Neuronal stem cell (in vitro differentiated cells): ENCODE measurements at regions not wholly inside any gene's neighbourhood (a gene's known extent, or its start where the extent isn't known, plus 50 kb on each side); places are given as distances from the start of the nearest gene placed in this dataset.

Experiments used
- DNase-seq: peaks from one replicate; pipeline ENCODE4 v3.0.0-alpha.2; 2013; ENCODE audit warnings: low spot score
- H2AFZ ChIP-seq: one replicate; pipeline ENCODE4 v1.6.1; 2013; ENCODE audit warnings: mild to moderate bottlenecking, low read length, inconsistent platforms
- H2AK5ac ChIP-seq: 2 replicates; pipeline ENCODE4 v1.6.1; 2013; ENCODE audit warnings: low read depth, mild to moderate bottlenecking, inconsistent platforms, low read length, moderate library complexity, mixed read lengths
- H2BK120ac ChIP-seq: 2 replicates; pipeline ENCODE4 v1.6.1; 2013; ENCODE audit warnings: low read depth, mild to moderate bottlenecking, inconsistent platforms, low read length, moderate library complexity, mixed read lengths
- H2BK12ac ChIP-seq: one replicate; pipeline ENCODE4 v1.6.1; 2013; ENCODE audit warnings: low read length, inconsistent platforms
- H2BK15ac ChIP-seq: 2 replicates; pipeline ENCODE4 v1.6.1; 2013; ENCODE audit warnings: mild to moderate bottlenecking, low read length, inconsistent platforms, mixed read lengths
- H2BK5ac ChIP-seq: one replicate; pipeline ENCODE4 v1.6.1; 2013; ENCODE audit warnings: inconsistent platforms, mild to moderate bottlenecking, low read length, moderate library complexity
- H3K14ac ChIP-seq: one replicate; pipeline ENCODE4 v1.6.1; 2013; ENCODE audit warnings: low read length, inconsistent platforms
- H3K18ac ChIP-seq: 2 replicates; pipeline ENCODE4 v1.6.1; 2013; ENCODE audit warnings: low read length, inconsistent platforms
- H3K23ac ChIP-seq: 2 replicates; pipeline ENCODE4 v1.6.1; 2013; ENCODE audit warnings: low read depth, mild to moderate bottlenecking, mixed read lengths, low read length, inconsistent platforms; ENCODE audit not compliant: poor library complexity
- H3K27ac ChIP-seq: replicated peaks from 3 replicates; pipeline ENCODE4 v1.5.1; 2013; ENCODE audit warnings: low read length, inconsistent platforms
- H3K27me3 ChIP-seq, 3 experiments: 2 replicates each; pipeline ENCODE4 v1.6.1; 2013; ENCODE audit warnings: low read length in 3 of 3, mild to moderate bottlenecking in 2 of 3, inconsistent platforms in 1 of 3, low read depth in 1 of 3, mixed read lengths in 1 of 3, moderate library complexity in 1 of 3; ENCODE audit not compliant: control insufficient read depth in 3 of 3, insufficient read depth in 3 of 3
- H3K36me3 ChIP-seq, 2 donors: replicated peaks in 1 of 2; 2 replicates each; pipeline ENCODE4 v1.6.1; 2013; ENCODE audit warnings: low read length in 2 of 2; ENCODE audit not compliant: control insufficient read depth in 2 of 2, insufficient read depth in 2 of 2
- H3K4ac ChIP-seq: 2 replicates; pipeline ENCODE4 v1.6.1; 2013; ENCODE audit warnings: inconsistent platforms, mild to moderate bottlenecking, low read length, moderate library complexity
- H3K4me1 ChIP-seq, 2 donors: 1 replicate in 1 of 2; 2 replicates in 1 of 2; pipeline ENCODE4 v1.6.1; 2013; ENCODE audit warnings: low read length in 2 of 2, low read depth in 1 of 2; ENCODE audit not compliant: control insufficient read depth in 2 of 2, insufficient read depth in 1 of 2
- H3K4me2 ChIP-seq: one replicate; pipeline ENCODE4 v1.6.1; 2013; ENCODE audit warnings: mild to moderate bottlenecking, low read length, inconsistent platforms; ENCODE audit not compliant: insufficient read depth, poor library complexity, severe bottlenecking
- H3K4me3 ChIP-seq, 2 donors: 2 replicates each; pipeline ENCODE4 v1.5.1; 2013; ENCODE audit warnings: low read length in 2 of 2, mild to moderate bottlenecking in 2 of 2, inconsistent platforms in 1 of 2, moderate library complexity in 1 of 2
- H3K79me1 ChIP-seq: one replicate; pipeline ENCODE4 v1.6.1; 2013; ENCODE audit warnings: low read depth, mild to moderate bottlenecking, inconsistent platforms, low read length, moderate library complexity
- H3K9ac ChIP-seq: one replicate; pipeline ENCODE4 v1.6.1; 2013; ENCODE audit warnings: mild to moderate bottlenecking, low read depth, low read length, inconsistent platforms; ENCODE audit not compliant: poor library complexity
- H3K9me3 ChIP-seq, 2 donors: replicated peaks in 1 of 2; 2 replicates each; pipeline versions ENCODE3 to v1.6.1; 2013; ENCODE audit warnings: low read length in 2 of 2, mild to moderate bottlenecking in 2 of 2, inconsistent platforms in 1 of 2, low read depth in 1 of 2, mixed read lengths in 1 of 2, moderate library complexity in 1 of 2; ENCODE audit not compliant: control insufficient read depth in 2 of 2, insufficient read depth in 1 of 2
- H4K8ac ChIP-seq: one replicate; pipeline ENCODE4 v1.6.1; 2013; ENCODE audit warnings: low read depth, mild to moderate bottlenecking, inconsistent platforms, low read length, moderate library complexity
- H4K91ac ChIP-seq: one replicate; pipeline ENCODE4 v1.6.1; 2013; ENCODE audit warnings: low read length, low read depth, mild to moderate bottlenecking, inconsistent platforms; ENCODE audit not compliant: poor library complexity
- WGBS, 2 donors: extraction: QIAGEN DNeasy Blood & Tissue Kit; methylation state at CpG; one replicate each; pipeline ENCODE4 v1.1.7; 2013; ENCODE audit warnings: missing lambda C conversion rate in 2 of 2, mixed read lengths in 1 of 2; ENCODE audit not compliant: insufficient read length in 2 of 2, insufficient replicate concordance in 1 of 2; ENCODE audit errors: extremely low coverage in 2 of 2; 5-methylcytosine and 5-hydroxymethylcytosine counted together

GRCh38 chr9:93896496-93897033 lies 58.6 kb downstream of the BARX1 start:
- Histone ChIP-seq H3K9ac (no peak overlapping the region), H4K8ac (no peak overlapping the region), H3K27me3 (peaks cover 0 to 2% (median 0%) of the 10 kb centered on the region in 3 experiments), H3K27ac (no peak overlapping the region), H3K4me2 (no peak overlapping the region), H2BK12ac (no peak overlapping the region), H3K9me3 (peaks cover 0 to 6% of the 10 kb centered on the region in 2 donors), H3K4me1 (no peaks in the 10 kb centered on the region), H3K36me3 (no peaks in the 10 kb centered on the region), H3K4me3 (no peak overlapping the region), H3K23ac (peak overlapping the region; percentile 27), H3K18ac (peak overlapping the region; percentile 44), H3K79me1 (no peaks in the 10 kb centered on the region), H2BK15ac (no peak overlapping the region), H3K14ac (no peak overlapping the region), H2AK5ac (peak overlapping the region; percentile 66), H3K4ac (no peak overlapping the region), H2BK120ac (no peak overlapping the region), H2AFZ (no peak overlapping the region), H2BK5ac (no peak overlapping the region), H4K91ac (no peak overlapping the region)
- WGBS, 2 donors = no CpG with 5 or more reads among the region's 9 CpGs
- DNase-seq = no peak

- H2BK120ac ChIP-seq = no peak overlapping the region
- no peak overlapping the region for H4K91ac ChIP-seq
- no peaks in the 10 kb centered on the region for H3K27me3 ChIP-seq
- H3K4me3 ChIP-seq = no peak overlapping the region
- H2BK5ac ChIP-seq = no peak overlapping the region
- no peak overlapping the region for H2BK15ac ChIP-seq
- WGBS, 2 donors = no CpG with 5 or more reads among the region's 6 CpGs
- peaks cover 0 to 6% of the 10 kb centered on the region in 2 donors for H3K9me3 ChIP-seq
- no peak overlapping the region for H2AFZ ChIP-seq
- H3K36me3 ChIP-seq = no peaks in the 10 kb centered on the region
- H3K27ac ChIP-seq = no peak overlapping the region
- H4K8ac ChIP-seq = peak overlapping the region; percentile 24
- no peak overlapping the region for H3K23ac ChIP-seq
- no peak overlapping the region for H2BK12ac ChIP-seq
- peak overlapping the region; percentile 44 for H3K18ac ChIP-seq
- no peaks in the 10 kb centered on the region for H3K79me1 ChIP-seq
- peak overlapping the region; percentile 51 for H3K14ac ChIP-seq
- no peak overlapping the region for H3K4me2 ChIP-seq
- H2AK5ac ChIP-seq = peak overlapping the region; percentile 57
- no peak for DNase-seq
- H3K9ac ChIP-seq = no peak overlapping the region
- H3K4me1 ChIP-seq = no peaks in the 10 kb centered on the region
- no peak overlapping the region for H3K4ac ChIP-seq
Observed at GRCh38 chr9:93896093-93896492, 59.1 kb downstream of the BARX1 start.

- Histone ChIP-seq H2BK120ac (no peak overlapping the region), H3K4me2 (no peak overlapping the region), H3K23ac (no peak overlapping the region), H2BK12ac (no peak overlapping the region), H3K4me3 (peak overlapping the region in 1 of 2 donors; percentile 11), H2BK15ac (no peak overlapping the region), H4K8ac (no peak overlapping the region), H3K27ac (no peak overlapping the region), H2BK5ac (no peak overlapping the region), H3K4me1 (no peaks in the 10 kb centered on the region), H4K91ac (no peak overlapping the region), H3K4ac (no peak overlapping the region), H3K27me3 (no peaks in the 10 kb centered on the region), H3K14ac (no peak overlapping the region), H3K79me1 (no peaks in the 10 kb centered on the region), H2AFZ (no peak overlapping the region), H3K36me3 (no peaks in the 10 kb centered on the region), H3K9me3 (peaks cover 0 to 6% of the 10 kb centered on the region in 2 donors), H3K9ac (no peak overlapping the region), H2AK5ac (peak overlapping the region; percentile 44), H3K18ac (no peak overlapping the region)
- WGBS, 2 donors = no CpG with 5 or more reads among the region's 8 CpGs
- DNase-seq = no peak
Observed at GRCh38 chr9:93895535-93895934, 59.6 kb downstream of the BARX1 start.

- Histone ChIP-seq H4K8ac (no peak overlapping the region), H3K4me3 (no peak overlapping the region), H2BK5ac (no peak overlapping the region), H3K14ac (no peak overlapping the region), H2BK15ac (no peak overlapping the region), H3K4ac (no peak overlapping the region), H3K4me2 (no peak overlapping the region), H4K91ac (no peak overlapping the region), H2AK5ac (no peak overlapping the region), H3K36me3 (no peaks in the 10 kb centered on the region), H3K4me1 (no peaks in the 10 kb centered on the region), H3K79me1 (no peaks in the 10 kb centered on the region), H3K27ac (no peak overlapping the region), H3K18ac (no peak overlapping the region), H3K9me3 (peaks cover 0 to 6% of the 10 kb centered on the region in 2 donors), H3K27me3 (no peaks in the 10 kb centered on the region), H3K9ac (no peak overlapping the region), H2AFZ (no peak overlapping the region), H2BK12ac (no peak overlapping the region), H2BK120ac (no peak overlapping the region), H3K23ac (no peak overlapping the region)
- DNase-seq = no peak
- no CpG with 5 or more reads among the region's 6 CpGs for WGBS, 2 donors
Observed at GRCh38 chr9:93894691-93895079, 60.5 kb downstream of the BARX1 start.
